SK-N-SH treated with all-trans-retinoic acid at 6 μM for 48 hours (cell line): ENCODE measurements at regions not wholly inside any gene's neighbourhood (a gene's known extent, or its start where the extent isn't known, plus 50 kb on each side); places are given as distances from the start of the nearest gene placed in this dataset.

ENCODE experiments used
- ATAC-seq: fragments of 200-7000 bp; cut with Tn5 transposase; 3 replicates; pipeline ENCODE4 v1.9.1; 2020; ENCODE audit warnings: mild to moderate bottlenecking, moderate library complexity
- CSDC2 ChIP-seq: fragments of 250-450 bp; sonication (Bioruptor Pico); IDR thresholded peaks from 2 replicates; pipeline ENCODE4 v1.5.0; 2020; ENCODE audit warnings: mild to moderate bottlenecking, moderate library complexity
- GLIS3 ChIP-seq: fragments of 250-450 bp; sonication (Bioruptor Pico); IDR thresholded peaks from 2 replicates; pipeline ENCODE4 v1.5.0; 2020; ENCODE audit warnings: mild to moderate bottlenecking, moderate library complexity
- ISL1 ChIP-seq: fragments of 250-450 bp; sonication (Bioruptor Pico); IDR thresholded peaks from 2 replicates; pipeline ENCODE4 v2.1.2; 2022; ENCODE audit warnings: mild to moderate bottlenecking, moderate library complexity
- OSR1 ChIP-seq: fragments of 250-450 bp; sonication (Bioruptor Pico); IDR thresholded peaks from 2 replicates; pipeline ENCODE4 v1.8.0; 2022; ENCODE audit warnings: moderate library complexity, mild to moderate bottlenecking, inconsistent platforms
- POU6F1 ChIP-seq: fragments of 250-450 bp; sonication (Bioruptor Pico); IDR thresholded peaks from 2 replicates; pipeline ENCODE4 v1.8.0; 2021; ENCODE audit warnings: low read depth, mild to moderate bottlenecking, moderate library complexity, borderline replicate concordance
- RARB ChIP-seq: fragments of 250-450 bp; sonication (Bioruptor Pico); IDR thresholded peaks from 2 replicates; pipeline ENCODE4 v1.8.0; 2021; ENCODE audit warnings: mild to moderate bottlenecking, moderate library complexity
- TCF4 ChIP-seq: fragments of 250-450 bp; sonication (Bioruptor Pico); IDR thresholded peaks from 2 replicates; pipeline ENCODE4 v1.8.0; 2021; ENCODE audit warnings: mild to moderate bottlenecking, moderate library complexity, borderline replicate concordance
- TOX ChIP-seq: fragments of 250-450 bp; sonication (Bioruptor Pico); IDR thresholded peaks from 2 replicates; pipeline ENCODE4 v1.8.0; 2021; ENCODE audit warnings: mild to moderate bottlenecking, moderate library complexity, borderline replicate concordance
- TSHZ2 ChIP-seq: fragments of 250-450 bp; sonication (Bioruptor Pico); IDR thresholded peaks from 2 replicates; pipeline ENCODE4 v1.5.0; 2020; ENCODE audit warnings: mild to moderate bottlenecking, moderate library complexity
- ZC3H10 ChIP-seq: fragments of 250-450 bp; sonication (Bioruptor Pico); IDR thresholded peaks from 2 replicates; pipeline ENCODE4 v1.5.1; 2021; ENCODE audit warnings: mild to moderate bottlenecking, moderate library complexity
- ZFP30 ChIP-seq: fragments of 450-650 bp; formaldehyde crosslinking; IDR thresholded peaks from 2 replicates; pipeline ENCODE4 v1.5.0; 2022; ENCODE audit warnings: mild to moderate bottlenecking, moderate library complexity
- ZNF565 ChIP-seq: fragments of 450-650 bp; formaldehyde crosslinking; conservative IDR thresholded peaks from 2 replicates; pipeline ENCODE4 v1.5.0; 2020; ENCODE audit warnings: low read depth, mild to moderate bottlenecking, moderate library complexity
- ZNF70 ChIP-seq: fragments of 450-650 bp; formaldehyde crosslinking; IDR thresholded peaks from 2 replicates; pipeline ENCODE4 v1.5.0; 2020; ENCODE audit warnings: mild to moderate bottlenecking, moderate library complexity
- ZNF8 ChIP-seq: fragments of 450-650 bp; formaldehyde crosslinking; IDR thresholded peaks from 2 replicates; pipeline ENCODE4 v1.5.0; 2020; ENCODE audit warnings: mild to moderate bottlenecking, moderate library complexity
- TF ChIP-seq, protein P1 (sequence below): fragments of 250-450 bp; sonication (Bioruptor Pico); IDR thresholded peaks from 2 replicates; pipeline ENCODE4 v1.5.1; 2021; ENCODE audit warnings: mild to moderate bottlenecking, moderate library complexity
- TF ChIP-seq, protein P2 (sequence below): fragments of 250-450 bp; sonication (Bioruptor Pico); IDR thresholded peaks from 2 replicates; pipeline ENCODE4 v1.5.1; 2020; ENCODE audit warnings: low read depth, mild to moderate bottlenecking, moderate library complexity
- TF ChIP-seq, protein P3 (sequence below): fragments of 250-450 bp; sonication (Bioruptor Pico); IDR thresholded peaks from 2 replicates; pipeline ENCODE4 v1.8.0; 2020; ENCODE audit warnings: mild to moderate bottlenecking, moderate library complexity, borderline replicate concordance

DNA sequence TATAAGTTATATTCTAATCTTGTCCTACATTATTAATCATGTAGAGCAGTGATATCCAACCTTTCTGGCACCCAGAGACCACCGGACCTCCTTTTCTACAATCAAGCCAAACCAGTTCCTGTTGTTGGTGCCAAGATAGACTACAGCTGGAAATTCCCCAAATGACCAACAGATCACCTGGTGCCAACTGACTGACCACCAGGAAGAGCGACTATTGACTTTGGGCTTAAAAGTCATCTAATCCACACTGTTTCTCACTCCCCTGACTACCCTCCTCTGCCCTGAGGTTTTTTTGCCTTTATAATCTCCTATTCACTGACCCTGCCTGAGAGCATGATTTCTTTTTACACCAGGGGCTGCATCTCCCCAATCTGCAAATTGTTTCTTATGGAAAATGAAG is 425.2 kb downstream of the TTLL7 start (continued):
- TF ChIP-seq, protein P1, sequence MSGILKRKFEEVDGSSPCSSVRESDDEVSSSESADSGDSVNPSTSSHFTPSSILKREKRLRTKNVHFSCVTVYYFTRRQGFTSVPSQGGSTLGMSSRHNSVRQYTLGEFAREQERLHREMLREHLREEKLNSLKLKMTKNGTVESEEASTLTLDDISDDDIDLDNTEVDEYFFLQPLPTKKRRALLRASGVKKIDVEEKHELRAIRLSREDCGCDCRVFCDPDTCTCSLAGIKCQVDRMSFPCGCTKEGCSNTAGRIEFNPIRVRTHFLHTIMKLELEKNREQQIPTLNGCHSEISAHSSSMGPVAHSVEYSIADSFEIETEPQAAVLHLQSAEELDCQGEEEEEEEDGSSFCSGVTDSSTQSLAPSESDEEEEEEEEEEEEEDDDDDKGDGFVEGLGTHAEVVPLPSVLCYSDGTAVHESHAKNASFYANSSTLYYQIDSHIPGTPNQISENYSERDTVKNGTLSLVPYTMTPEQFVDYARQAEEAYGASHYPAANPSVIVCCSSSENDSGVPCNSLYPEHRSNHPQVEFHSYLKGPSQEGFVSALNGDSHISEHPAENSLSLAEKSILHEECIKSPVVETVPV (CRISPR knock-in tag) = no peak
- no peak for TF ChIP-seq OSR1 (CRISPR knock-in tag)
- TF ChIP-seq CSDC2 = no peak
- TF ChIP-seq, all 23 proteins: peak for 0

GRCh38 chr1:83571536-83571935 is 427.4 kb downstream of the TTLL7 start:
- no peak for ATAC-seq
- TF ChIP-seq ZC3H10 (CRISPR knock-in tag) (no peak), POU6F1 (CRISPR knock-in tag) (no peak), ISL1 (no peak), ZNF8 (CRISPR knock-in tag) (no peak)
- TF ChIP-seq, protein P1 (CRISPR knock-in tag) = no peak
- TF ChIP-seq, protein P2, sequence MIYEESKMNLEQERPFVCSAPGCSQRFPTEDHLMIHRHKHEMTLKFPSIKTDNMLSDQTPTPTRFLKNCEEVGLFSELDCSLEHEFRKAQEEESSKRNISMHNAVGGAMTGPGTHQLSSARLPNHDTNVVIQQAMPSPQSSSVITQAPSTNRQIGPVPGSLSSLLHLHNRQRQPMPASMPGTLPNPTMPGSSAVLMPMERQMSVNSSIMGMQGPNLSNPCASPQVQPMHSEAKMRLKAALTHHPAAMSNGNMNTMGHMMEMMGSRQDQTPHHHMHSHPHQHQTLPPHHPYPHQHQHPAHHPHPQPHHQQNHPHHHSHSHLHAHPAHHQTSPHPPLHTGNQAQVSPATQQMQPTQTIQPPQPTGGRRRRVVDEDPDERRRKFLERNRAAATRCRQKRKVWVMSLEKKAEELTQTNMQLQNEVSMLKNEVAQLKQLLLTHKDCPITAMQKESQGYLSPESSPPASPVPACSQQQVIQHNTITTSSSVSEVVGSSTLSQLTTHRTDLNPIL = no peak

- TF ChIP-seq TOX (CRISPR knock-in tag) = no peak
- TF ChIP-seq GLIS3 (CRISPR knock-in tag) = no peak
- no peak for TF ChIP-seq ZFP30
- TF ChIP-seq, protein P2 = no peak
- TF ChIP-seq RARB = no peak
- TF ChIP-seq CSDC2 = no peak
- no peak for TF ChIP-seq ZNF565 (CRISPR knock-in tag)
- TF ChIP-seq POU6F1 (CRISPR knock-in tag) = no peak
- no peak for TF ChIP-seq TSHZ2 (CRISPR knock-in tag)
- TF ChIP-seq ZNF70 (CRISPR knock-in tag) = no peak
- no peak for TF ChIP-seq ISL1
- TF ChIP-seq TCF4 (CRISPR knock-in tag) = no peak
- TF ChIP-seq, protein P3, sequence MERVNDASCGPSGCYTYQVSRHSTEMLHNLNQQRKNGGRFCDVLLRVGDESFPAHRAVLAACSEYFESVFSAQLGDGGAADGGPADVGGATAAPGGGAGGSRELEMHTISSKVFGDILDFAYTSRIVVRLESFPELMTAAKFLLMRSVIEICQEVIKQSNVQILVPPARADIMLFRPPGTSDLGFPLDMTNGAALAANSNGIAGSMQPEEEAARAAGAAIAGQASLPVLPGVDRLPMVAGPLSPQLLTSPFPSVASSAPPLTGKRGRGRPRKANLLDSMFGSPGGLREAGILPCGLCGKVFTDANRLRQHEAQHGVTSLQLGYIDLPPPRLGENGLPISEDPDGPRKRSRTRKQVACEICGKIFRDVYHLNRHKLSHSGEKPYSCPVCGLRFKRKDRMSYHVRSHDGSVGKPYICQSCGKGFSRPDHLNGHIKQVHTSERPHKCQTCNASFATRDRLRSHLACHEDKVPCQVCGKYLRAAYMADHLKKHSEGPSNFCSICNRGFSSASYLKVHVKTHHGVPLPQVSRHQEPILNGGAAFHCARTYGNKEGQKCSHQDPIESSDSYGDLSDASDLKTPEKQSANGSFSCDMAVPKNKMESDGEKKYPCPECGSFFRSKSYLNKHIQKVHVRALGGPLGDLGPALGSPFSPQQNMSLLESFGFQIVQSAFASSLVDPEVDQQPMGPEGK (CRISPR knock-in tag) = no peak
- no peak for ATAC-seq
These were observed 437.6 kb downstream of the TTLL7 start for GRCh38 chr1:83561346-83561745.
